ENCODE measurements at regions not wholly inside any gene's neighbourhood (a gene's known extent, or its start where the extent isn't known, plus 50 kb on each side); places are given as distances from the start of the nearest gene placed in this dataset.

GRCh38 chr5:124524552-124525232 is 221.7 kb downstream of the ZNF608 start:
- TF ChIP-seq, protein P1, sequence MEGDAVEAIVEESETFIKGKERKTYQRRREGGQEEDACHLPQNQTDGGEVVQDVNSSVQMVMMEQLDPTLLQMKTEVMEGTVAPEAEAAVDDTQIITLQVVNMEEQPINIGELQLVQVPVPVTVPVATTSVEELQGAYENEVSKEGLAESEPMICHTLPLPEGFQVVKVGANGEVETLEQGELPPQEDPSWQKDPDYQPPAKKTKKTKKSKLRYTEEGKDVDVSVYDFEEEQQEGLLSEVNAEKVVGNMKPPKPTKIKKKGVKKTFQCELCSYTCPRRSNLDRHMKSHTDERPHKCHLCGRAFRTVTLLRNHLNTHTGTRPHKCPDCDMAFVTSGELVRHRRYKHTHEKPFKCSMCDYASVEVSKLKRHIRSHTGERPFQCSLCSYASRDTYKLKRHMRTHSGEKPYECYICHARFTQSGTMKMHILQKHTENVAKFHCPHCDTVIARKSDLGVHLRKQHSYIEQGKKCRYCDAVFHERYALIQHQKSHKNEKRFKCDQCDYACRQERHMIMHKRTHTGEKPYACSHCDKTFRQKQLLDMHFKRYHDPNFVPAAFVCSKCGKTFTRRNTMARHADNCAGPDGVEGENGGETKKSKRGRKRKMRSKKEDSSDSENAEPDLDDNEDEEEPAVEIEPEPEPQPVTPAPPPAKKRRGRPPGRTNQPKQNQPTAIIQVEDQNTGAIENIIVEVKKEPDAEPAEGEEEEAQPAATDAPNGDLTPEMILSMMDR (conservative IDR thresholded peaks at IDR 0.05; ENCODE audit: low read depth, low read length), result no peak
- no peak for TF ChIP-seq EZH2 (IDR thresholded peaks at IDR 0.05; ENCODE audit: borderline replicate concordance, low read depth, low read length, poor library complexity, severe bottlenecking)
